ENCODE measurements at regions not wholly inside any gene's neighbourhood (a gene's known extent, or its start where the extent isn't known, plus 50 kb on each side); places are given as distances from the start of the nearest gene placed in this dataset.

GRCh38 chr5:2803751-2804150 is 52.3 kb upstream of the IRX2 start:
- H3K9me3 ChIP-seq (ENCODE audit: control insufficient read depth, insufficient read depth, low read depth, low read length), result no peaks in the 10 kb centered on the region
- H3K4me3 ChIP-seq (ENCODE audit: low read depth in 2 of 2, low read length in 2 of 2), result no peak overlapping the region
- DNase-seq (ENCODE audit: low read depth, low spot score), result no peak
- CTCF ChIA-PET, result interaction anchor here (0.7 kb wide), 1 partner anchor 1040 kb away, joined by 5 read pairs; no protein-coding TSS in a partner anchor
- in situ Hi-C loops (cut with HindIII; ENCODE audit: low pct_unique_long_range_greater_than_20kb, low sequenced_read_pairs), result no loop called here
- no TSS peak for BruUV-seq (replicated peaks)
- POLR2A ChIA-PET, result interaction anchor here (0.7 kb wide), 1 partner anchor 17 kb away, joined by 7 read pairs; no protein-coding TSS in a partner anchor
- no peaks in the 10 kb centered on the region for H3K36me3 ChIP-seq (ENCODE audit: control insufficient read depth, insufficient read depth, low read length)
- TF ChIP-seq REST (IDR thresholded peaks at IDR 0.05; ENCODE audit: insufficient read depth in 1 of 2, low read depth in 2 of 2, low read length in 1 of 2) (no peak), TCF7L2 (IDR thresholded peaks at IDR 0.05; ENCODE audit: low read depth, low read length) (no peak), CTCF (IDR thresholded peaks at IDR 0.05) (no peak), POLR2AphosphoS5 (IDR thresholded peaks at IDR 0.05; ENCODE audit: low read depth, low read length) (no peak), SIN3A (IDR thresholded peaks at IDR 0.05; ENCODE audit: borderline replicate concordance, insufficient read depth, low read depth, low read length) (no peak)
- ATAC-seq, result no peak
- intact Hi-C loops (cut with micrococcal nuclease; ENCODE audit: unreplicated experiment), result no loop called here
- no peaks in the 10 kb centered on the region for H3K4me1 ChIP-seq (ENCODE audit: control insufficient read depth, insufficient read depth, low read length)
- no peaks in the 10 kb centered on the region for H3K27me3 ChIP-seq (ENCODE audit: control insufficient read depth, insufficient read depth, low read length)
- no peak overlapping the region for H3K27ac ChIP-seq (ENCODE audit: low read length)

- no peaks in the 10 kb centered on the region for H3K36me3 ChIP-seq (ENCODE audit: control insufficient read depth, insufficient read depth, low read length)
- in situ Hi-C loops (cut with HindIII; ENCODE audit: low pct_unique_long_range_greater_than_20kb, low sequenced_read_pairs), result no loop called here
- no peaks in the 10 kb centered on the region for H3K4me1 ChIP-seq (ENCODE audit: control insufficient read depth, insufficient read depth, low read length)
- ATAC-seq (no peak), DNase-seq (ENCODE audit: low read depth, low spot score) (no peak)
- POLR2A ChIA-PET, result no interaction called here
- CTCF ChIA-PET, result no interaction called here
- TF ChIP-seq TCF7L2 (IDR thresholded peaks at IDR 0.05; ENCODE audit: low read depth, low read length), result no peak
- TF ChIP-seq POLR2AphosphoS5 (IDR thresholded peaks at IDR 0.05; ENCODE audit: low read depth, low read length), result no peak
- TF ChIP-seq CTCF (IDR thresholded peaks at IDR 0.05), result no peak
- no peak for TF ChIP-seq REST (IDR thresholded peaks at IDR 0.05; ENCODE audit: insufficient read depth in 1 of 2, low read depth in 2 of 2, low read length in 1 of 2)
- no peak for TF ChIP-seq SIN3A (IDR thresholded peaks at IDR 0.05; ENCODE audit: borderline replicate concordance, insufficient read depth, low read depth, low read length)
- H3K4me3 ChIP-seq (ENCODE audit: low read depth in 2 of 2, low read length in 2 of 2), result no peak overlapping the region
- no peaks in the 10 kb centered on the region for H3K9me3 ChIP-seq (ENCODE audit: control insufficient read depth, insufficient read depth, low read depth, low read length)
- intact Hi-C loops (cut with micrococcal nuclease; ENCODE audit: unreplicated experiment), result no loop called here
- no peaks in the 10 kb centered on the region for H3K27me3 ChIP-seq (ENCODE audit: control insufficient read depth, insufficient read depth, low read length)
- no TSS peak for BruUV-seq (replicated peaks)
- no peak overlapping the region for H3K27ac ChIP-seq (ENCODE audit: low read length)
Measured at GRCh38 chr5:2802693-2803365, 51.4 kb upstream of the IRX2 start.

All from Panc1 (cell line).